CD4-positive, alpha-beta memory T cell (primary cell): ENCODE measurements at regions not wholly inside any gene's neighbourhood (a gene's known extent, or its start where the extent isn't known, plus 50 kb on each side); places are given as distances from the start of the nearest gene placed in this dataset.

Experiments
- CTCF ChIA-PET: fragments of 350-600 bp; sonication (Branson Sonifier 250); formaldehyde crosslinking; loops from one replicate; lab custom pipeline; 2021; ENCODE audit warnings: inconsistent platforms; ENCODE audit not compliant: partially characterized antibody; lab: Charles Lee
- POLR2A ChIA-PET: fragments of 350-600 bp; sonication (Branson Sonifier 250); formaldehyde crosslinking; loops from one replicate; lab custom pipeline; 2021; ENCODE audit not compliant: partially characterized antibody; lab: Charles Lee
- DNase-seq, 5 donors: peaks; one replicate each; pipeline versions ENCODE4 v3.0.0 to v3.0.0-alpha.2; 2020 to 2022; ENCODE audit warnings: mixed read lengths in 1 of 5
- H3K27ac ChIP-seq: one replicate; pipeline ENCODE4 v1.7.0; 2013; ENCODE audit warnings: low read depth, low read length
- H3K27me3 ChIP-seq: 2 replicates; pipeline ENCODE4 v1.7.0; 2013; ENCODE audit warnings: mild to moderate bottlenecking, low read length, moderate library complexity; ENCODE audit not compliant: insufficient read depth
- H3K36me3 ChIP-seq: 2 replicates; pipeline ENCODE4 v1.7.0; 2013; ENCODE audit warnings: mild to moderate bottlenecking, low read length, moderate library complexity; ENCODE audit not compliant: insufficient read depth
- H3K4me1 ChIP-seq: 2 replicates; pipeline ENCODE4 v1.7.0; 2013; ENCODE audit warnings: mild to moderate bottlenecking, low read length, moderate library complexity; ENCODE audit not compliant: insufficient read depth
- H3K4me3 ChIP-seq, 2 donors: one replicate each; pipeline ENCODE4 v1.7.0; 2013; ENCODE audit warnings: low read length in 2 of 2, mild to moderate bottlenecking in 1 of 2
- H3K9me3 ChIP-seq, 2 donors: one replicate each; pipeline ENCODE4 v1.7.0; 2013; ENCODE audit warnings: low read length in 2 of 2, control low read depth in 1 of 2; ENCODE audit not compliant: control insufficient read depth in 1 of 2
- H3K27ac Mint-ChIP-seq, 7 donors: one replicate each; pipeline ENCODE4 v1.8.0; 2020 to 2021; ENCODE audit warnings: mixed read lengths in 7 of 7, mild to moderate bottlenecking in 6 of 7, inconsistent platforms in 3 of 7, moderate library complexity in 3 of 7
- H3K27me3 Mint-ChIP-seq, 2 donors: one replicate each; pipeline ENCODE4 v1.8.0; 2020 to 2021; ENCODE audit warnings: mixed read lengths in 2 of 2
- H3K36me3 Mint-ChIP-seq, 2 donors: one replicate each; pipeline ENCODE4 v1.8.0; 2020 to 2021; ENCODE audit warnings: mixed read lengths in 2 of 2, inconsistent platforms in 1 of 2, mild to moderate bottlenecking in 1 of 2
- H3K4me1 Mint-ChIP-seq, 4 donors: one replicate each; pipeline ENCODE4 v1.8.0; 2020 to 2021; ENCODE audit warnings: mixed read lengths in 4 of 4, mild to moderate bottlenecking in 1 of 4
- H3K4me3 Mint-ChIP-seq, 8 donors: one replicate each; pipeline ENCODE4 v1.8.0; 2020 to 2021; ENCODE audit warnings: mixed read lengths in 8 of 8, mild to moderate bottlenecking in 7 of 8, moderate library complexity in 6 of 8, inconsistent platforms in 3 of 8
- H3K9me3 Mint-ChIP-seq, 8 donors: one replicate each; pipeline ENCODE4 v1.8.0; 2020 to 2021; ENCODE audit warnings: mixed read lengths in 8 of 8, mild to moderate bottlenecking in 5 of 8, inconsistent platforms in 3 of 8, moderate library complexity in 1 of 8
- intact Hi-C: fragments of 100-400 bp; cut with micrococcal nuclease; formaldehyde crosslinking; loops from one replicate; pipeline ENCODE4 v1.15.1; 2023

DNA sequence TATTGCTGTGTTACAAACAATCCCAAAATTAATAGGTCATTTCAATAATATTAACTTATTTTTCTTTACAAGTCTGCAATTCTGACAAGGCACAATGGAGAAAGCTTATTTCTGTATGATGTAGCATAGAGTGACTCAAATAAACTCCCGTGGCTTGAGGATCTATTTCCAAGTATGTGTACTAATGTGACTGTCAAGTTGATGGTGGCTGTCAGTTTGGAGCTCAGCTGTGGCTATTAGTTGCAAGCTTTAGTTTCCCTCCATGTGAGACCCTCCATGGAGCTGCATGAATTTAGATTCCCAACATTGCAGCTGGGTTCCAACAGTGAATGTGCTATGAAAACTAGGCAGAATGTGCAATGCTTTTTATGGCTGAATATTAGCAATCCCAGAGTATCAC lies 515.5 kb upstream of the GBE1 start:
- POLR2A ChIA-PET, result no interaction called here
- H3K27ac Mint-ChIP-seq, result no peak overlapping the region
- CTCF ChIA-PET, result no interaction called here
- no peaks in the 10 kb centered on the region for H3K9me3 ChIP-seq
- no peaks in the 10 kb centered on the region for H3K36me3 Mint-ChIP-seq
- H3K4me1 Mint-ChIP-seq, result no peaks in the 10 kb centered on the region
- no peaks in the 10 kb centered on the region for H3K4me1 ChIP-seq
- H3K36me3 ChIP-seq, result no peaks in the 10 kb centered on the region
- no peak overlapping the region for H3K27ac ChIP-seq
- H3K27me3 ChIP-seq, result no peaks in the 10 kb centered on the region
- peaks cover 2 to 22% (median 9%) of the 10 kb centered on the region in 8 donors for H3K9me3 Mint-ChIP-seq
- no peak overlapping the region for H3K4me3 ChIP-seq
- H3K27me3 Mint-ChIP-seq, result no peaks in the 10 kb centered on the region
- intact Hi-C loops, result no loop called here
- H3K4me3 Mint-ChIP-seq, result no peak overlapping the region
- no peak for DNase-seq

DNA sequence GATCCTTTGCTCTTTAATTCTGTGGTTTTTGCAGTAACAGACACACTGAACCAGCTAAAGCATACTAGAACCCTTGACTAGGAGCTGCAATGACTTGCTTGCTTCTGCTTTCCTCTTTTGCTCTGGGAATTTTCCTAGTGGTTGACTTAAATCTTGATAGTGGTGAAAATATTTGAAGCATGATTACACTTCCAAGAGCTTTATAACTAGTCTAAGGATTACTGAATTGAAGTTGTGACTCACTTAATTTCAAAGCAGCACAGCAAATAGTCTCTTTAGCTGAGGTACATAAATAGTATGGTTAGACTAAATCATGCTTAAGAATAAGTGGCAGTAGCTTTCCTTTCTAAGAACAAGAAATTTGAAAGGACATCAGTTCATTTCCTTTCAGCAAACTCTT lies 513.5 kb upstream of the GBE1 start:
- CTCF ChIA-PET, result no interaction called here
- H3K4me1 Mint-ChIP-seq, result no peaks in the 10 kb centered on the region

DNA sequence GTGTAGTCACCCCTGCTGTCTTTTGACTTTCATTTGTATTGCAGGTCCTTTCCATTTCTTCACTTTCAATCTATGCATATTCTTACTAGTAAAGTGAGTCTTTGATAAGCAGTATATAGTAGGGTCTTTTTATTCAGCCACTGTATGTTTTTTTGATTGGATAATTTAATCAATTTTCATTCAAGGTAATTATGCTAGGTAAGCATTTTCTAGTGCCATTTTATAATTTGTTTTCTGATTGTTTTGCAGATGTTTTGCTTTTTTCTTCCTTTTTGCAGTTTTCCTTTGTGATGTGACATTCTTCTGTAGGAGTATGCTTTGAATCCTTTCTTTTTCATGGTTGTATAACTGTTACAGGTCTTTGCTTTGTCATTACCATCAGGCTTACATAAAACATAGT lies 504.3 kb upstream of the GBE1 start:
- CTCF ChIA-PET, result no interaction called here
- H3K36me3 ChIP-seq, result no peaks in the 10 kb centered on the region
- no peaks in the 10 kb centered on the region for H3K4me1 ChIP-seq
- H3K4me1 Mint-ChIP-seq, result no peaks in the 10 kb centered on the region
- intact Hi-C loops, result no loop called here
- no peak overlapping the region for H3K4me3 ChIP-seq
- no peaks in the 10 kb centered on the region for H3K36me3 Mint-ChIP-seq
- H3K27ac ChIP-seq, result no peak overlapping the region
- no peaks in the 10 kb centered on the region for H3K27me3 ChIP-seq
- H3K27me3 Mint-ChIP-seq, result no peaks in the 10 kb centered on the region
- H3K27ac Mint-ChIP-seq, result no peak overlapping the region
- POLR2A ChIA-PET, result no interaction called here
- H3K4me3 Mint-ChIP-seq, result no peak overlapping the region
- no peaks in the 10 kb centered on the region for H3K9me3 ChIP-seq
- no peak for DNase-seq
- H3K9me3 Mint-ChIP-seq, result peaks cover 2 to 22% (median 11%) of the 10 kb centered on the region in 8 donors

More for the DNA sequence above, 513.5 kb upstream of the GBE1 start:
- DNase-seq, result no peak
- H3K4me3 Mint-ChIP-seq, result no peak overlapping the region
- Histone ChIP-seq H3K27me3 (no peaks in the 10 kb centered on the region), H3K4me1 (no peaks in the 10 kb centered on the region), H3K27ac (no peak overlapping the region), H3K36me3 (no peaks in the 10 kb centered on the region), H3K4me3 (no peak overlapping the region), H3K9me3 (no peaks in the 10 kb centered on the region)
- peaks cover 0 to 40% (median 17%) of the 10 kb centered on the region in 8 donors for H3K9me3 Mint-ChIP-seq
- H3K27ac Mint-ChIP-seq, result no peak overlapping the region
- no peaks in the 10 kb centered on the region for H3K36me3 Mint-ChIP-seq
- POLR2A ChIA-PET, result no interaction called here
- intact Hi-C loops, result no loop called here
- H3K27me3 Mint-ChIP-seq, result no peaks in the 10 kb centered on the region

DNA sequence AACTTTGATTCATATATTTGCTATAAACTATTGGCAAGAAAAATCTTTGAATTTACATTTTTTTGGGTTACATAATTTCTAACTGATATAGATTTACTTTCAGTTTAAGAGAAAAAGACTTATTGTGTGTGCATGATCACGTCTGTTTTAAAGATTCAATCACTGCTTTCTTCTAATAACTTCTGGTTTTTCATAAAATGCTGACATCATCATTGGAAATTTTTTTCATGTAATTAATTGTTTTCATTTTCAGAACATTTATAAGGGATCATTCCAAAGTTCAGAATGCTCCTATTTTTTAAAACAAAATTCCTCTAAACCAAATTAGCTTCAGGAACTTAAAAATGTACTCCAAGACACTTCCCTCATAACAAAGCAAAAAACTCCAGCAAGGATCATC lies 500.7 kb upstream of the GBE1 start:
- H3K27ac Mint-ChIP-seq, result no peak overlapping the region
- no peak overlapping the region for H3K4me3 Mint-ChIP-seq
- no peak for DNase-seq
- peaks cover 0 to 12% (median 6%) of the 10 kb centered on the region in 8 donors for H3K9me3 Mint-ChIP-seq
- no peak overlapping the region for H3K27ac ChIP-seq
- H3K9me3 ChIP-seq, result no peaks in the 10 kb centered on the region
- H3K27me3 Mint-ChIP-seq, result no peaks in the 10 kb centered on the region
- no peaks in the 10 kb centered on the region for H3K4me1 Mint-ChIP-seq
- no peaks in the 10 kb centered on the region for H3K27me3 ChIP-seq
- ChIA-PET POLR2A (no interaction called here), CTCF (no interaction called here)
- no peaks in the 10 kb centered on the region for H3K4me1 ChIP-seq
- H3K36me3 ChIP-seq, result no peaks in the 10 kb centered on the region
- intact Hi-C loops, result no loop called here
- no peak overlapping the region for H3K4me3 ChIP-seq
- no peaks in the 10 kb centered on the region for H3K36me3 Mint-ChIP-seq

DNA sequence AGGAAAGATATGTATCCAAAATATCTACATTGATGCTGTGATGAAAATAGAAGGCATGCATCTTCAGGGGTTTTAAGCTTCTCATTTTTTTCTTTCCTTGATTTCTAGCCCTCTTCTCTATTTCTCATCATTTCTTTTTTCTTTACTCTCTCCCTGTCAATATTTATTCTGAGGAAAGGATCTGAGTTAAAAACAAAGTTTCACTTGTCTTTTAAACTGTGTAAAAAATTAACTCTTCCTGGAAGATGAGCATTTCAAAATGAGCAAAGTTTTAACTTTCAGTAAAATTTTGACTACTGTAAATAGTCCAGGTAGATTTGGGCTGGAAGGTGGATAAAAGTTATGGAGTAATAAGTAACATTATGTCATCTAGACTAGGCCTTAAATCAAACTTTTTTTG lies 500.2 kb upstream of the GBE1 start:
- Histone ChIP-seq H3K9me3 (no peaks in the 10 kb centered on the region), H3K27ac (no peak overlapping the region), H3K4me1 (no peaks in the 10 kb centered on the region), H3K27me3 (no peaks in the 10 kb centered on the region), H3K36me3 (no peaks in the 10 kb centered on the region), H3K4me3 (no peak overlapping the region)
- Mint-ChIP-seq H3K4me1 (no peaks in the 10 kb centered on the region), H3K27ac (no peak overlapping the region), H3K9me3 (peaks cover 0 to 11% (median 6%) of the 10 kb centered on the region in 8 donors), H3K36me3 (no peaks in the 10 kb centered on the region), H3K4me3 (no peak overlapping the region), H3K27me3 (no peaks in the 10 kb centered on the region)
- ChIA-PET CTCF (no interaction called here), POLR2A (no interaction called here)
- DNase-seq, result no peak
- intact Hi-C loops, result no loop called here

DNA sequence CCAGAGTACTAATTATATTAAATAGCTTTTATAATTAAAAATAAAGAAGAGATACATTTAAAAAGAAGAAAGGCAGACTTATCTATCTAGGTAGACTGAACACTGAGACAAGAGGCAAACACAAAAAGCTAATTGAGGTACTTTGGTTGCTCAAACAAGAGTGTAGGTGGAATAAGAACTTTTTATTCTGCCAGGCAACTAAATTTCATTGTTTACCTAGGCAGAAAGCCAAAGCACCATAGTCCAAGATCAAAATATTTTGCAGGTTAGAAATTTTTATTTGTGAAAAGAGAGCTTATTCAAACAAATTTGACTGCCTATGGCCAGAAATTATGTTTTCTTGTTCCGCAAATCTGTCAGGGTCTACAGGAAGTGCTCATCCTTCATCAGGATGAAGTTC lies 499.6 kb upstream of the GBE1 start:
- no peak overlapping the region for H3K27ac Mint-ChIP-seq
- CTCF ChIA-PET, result no interaction called here
- H3K9me3 ChIP-seq, result no peaks in the 10 kb centered on the region
- H3K27me3 ChIP-seq, result no peaks in the 10 kb centered on the region
- H3K4me3 ChIP-seq, result no peak overlapping the region
- H3K4me3 Mint-ChIP-seq, result no peak overlapping the region
- intact Hi-C loops, result no loop called here
- POLR2A ChIA-PET, result no interaction called here
- H3K27ac ChIP-seq, result no peak overlapping the region
- H3K4me1 ChIP-seq, result no peaks in the 10 kb centered on the region
- no peaks in the 10 kb centered on the region for H3K36me3 ChIP-seq
- no peak for DNase-seq
- no peaks in the 10 kb centered on the region for H3K27me3 Mint-ChIP-seq
- H3K4me1 Mint-ChIP-seq, result no peaks in the 10 kb centered on the region
- H3K36me3 Mint-ChIP-seq, result no peaks in the 10 kb centered on the region
- peaks cover 0 to 11% (median 6%) of the 10 kb centered on the region in 8 donors for H3K9me3 Mint-ChIP-seq

DNA sequence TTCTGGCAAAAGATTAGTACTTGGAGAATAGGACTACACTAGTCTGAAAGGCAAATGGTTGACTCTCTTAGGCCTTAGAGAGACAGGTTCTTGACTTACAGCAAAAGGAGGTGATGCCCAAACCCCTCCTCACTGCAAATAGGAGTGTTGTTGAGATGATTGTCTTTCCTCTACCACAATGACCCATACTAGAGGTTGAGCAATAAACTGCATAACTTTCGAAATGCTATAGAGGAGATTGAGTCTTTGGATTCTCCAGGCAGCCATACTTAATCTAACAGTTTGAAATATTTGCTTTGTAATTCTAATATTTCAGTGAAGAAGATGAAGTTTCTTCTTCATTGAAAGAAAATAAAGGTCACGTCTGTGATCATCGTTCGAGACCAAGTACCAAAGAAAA lies 498.5 kb upstream of the GBE1 start:
- no peak overlapping the region for H3K4me3 Mint-ChIP-seq
- H3K9me3 Mint-ChIP-seq, result peaks cover 0 to 11% (median 6%) of the 10 kb centered on the region in 8 donors
- no peak overlapping the region for H3K4me3 ChIP-seq
- H3K27me3 Mint-ChIP-seq, result no peaks in the 10 kb centered on the region
- no peaks in the 10 kb centered on the region for H3K36me3 ChIP-seq
- H3K9me3 ChIP-seq, result no peaks in the 10 kb centered on the region
- H3K36me3 Mint-ChIP-seq, result no peaks in the 10 kb centered on the region
- intact Hi-C loops, result no loop called here
- no peaks in the 10 kb centered on the region for H3K4me1 Mint-ChIP-seq
- H3K27me3 ChIP-seq, result no peaks in the 10 kb centered on the region
- no peak overlapping the region for H3K27ac Mint-ChIP-seq
- no peak for DNase-seq
- CTCF ChIA-PET, result no interaction called here
- H3K4me1 ChIP-seq, result no peaks in the 10 kb centered on the region
- POLR2A ChIA-PET, result no interaction called here
- H3K27ac ChIP-seq, result no peak overlapping the region

DNA sequence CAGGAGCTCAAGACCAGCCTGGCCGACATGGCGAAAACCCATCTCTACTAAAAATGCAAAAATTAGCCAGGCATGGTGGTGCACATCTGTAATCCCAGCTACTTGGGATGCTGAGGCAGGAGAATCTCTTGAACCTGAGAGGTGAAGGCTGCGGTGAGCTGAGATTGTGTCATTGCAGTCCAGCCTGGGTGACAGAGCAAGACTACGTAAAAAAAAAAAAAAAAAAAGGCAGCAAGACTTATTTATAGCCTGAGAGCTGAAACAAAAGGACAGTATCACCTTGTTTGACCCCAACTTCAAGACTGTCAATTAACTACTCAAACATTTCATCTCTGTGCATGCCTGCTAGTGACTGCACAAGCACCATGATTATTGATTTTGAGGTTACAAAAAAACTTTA lies 478.9 kb upstream of the GBE1 start:
- peaks cover 0 to 9% (median 4%) of the 10 kb centered on the region in 8 donors for H3K9me3 Mint-ChIP-seq
- Histone ChIP-seq H3K4me1 (no peaks in the 10 kb centered on the region), H3K4me3 (no peak overlapping the region), H3K9me3 (no peaks in the 10 kb centered on the region), H3K36me3 (no peaks in the 10 kb centered on the region), H3K27ac (no peak overlapping the region), H3K27me3 (no peaks in the 10 kb centered on the region)
- H3K27me3 Mint-ChIP-seq, result no peaks in the 10 kb centered on the region
- CTCF ChIA-PET, result no interaction called here
- no peaks in the 10 kb centered on the region for H3K4me1 Mint-ChIP-seq
- intact Hi-C loops, result no loop called here
- H3K4me3 Mint-ChIP-seq, result no peak overlapping the region
- POLR2A ChIA-PET, result no interaction called here
- no peaks in the 10 kb centered on the region for H3K36me3 Mint-ChIP-seq
- no peak overlapping the region for H3K27ac Mint-ChIP-seq
- DNase-seq, result no peak
